HCT116 (cell line): ENCODE measurements at regions not wholly inside any gene's neighbourhood (a gene's known extent, or its start where the extent isn't known, plus 50 kb on each side); places are given as distances from the start of the nearest gene placed in this dataset.

Source experiments
- EGR1 ChIP-seq: IDR thresholded peaks from 2 replicates; pipeline ENCODE4 v1.6.1; 2012; ENCODE audit warnings: low read depth
- EZH2phosphoT487 ChIP-seq: fragments of 200-600 bp; IDR thresholded peaks from 2 replicates; pipeline ENCODE4 v1.6.1; 2018; ENCODE audit warnings: antibody characterized with exemption, borderline replicate concordance
- FOSL1 ChIP-seq: IDR thresholded peaks from 2 replicates; pipeline ENCODE4 v1.6.1; 2012; ENCODE audit warnings: low read depth
- POLR2A ChIP-seq: IDR thresholded peaks from 2 replicates; pipeline ENCODE4 v1.7.0; 2011; ENCODE audit warnings: borderline replicate concordance; ENCODE audit not compliant: insufficient read depth, insufficient read length; ENCODE audit errors: extremely low read depth
- POLR2AphosphoS5 ChIP-seq: IDR thresholded peaks from 2 replicates; pipeline ENCODE4 v1.6.1; 2011; ENCODE audit warnings: mild to moderate bottlenecking, low read depth, low read length, moderate library complexity
- SIN3A ChIP-seq: IDR thresholded peaks from 2 replicates; pipeline ENCODE4 v1.6.1; 2012; ENCODE audit warnings: low read depth
- TCF7L2 ChIP-seq: IDR thresholded peaks from 2 replicates; pipeline ENCODE4 v1.7.0; 2011; ENCODE audit warnings: borderline replicate concordance, inconsistent platforms; ENCODE audit not compliant: insufficient read depth, insufficient read length; ENCODE audit errors: extremely low read depth
- TF ChIP-seq, protein P1 (sequence below), 3 experiments: fragments of 200-600 bp in 1 of 3; sonication (generic) in 1 of 3; IDR thresholded peaks in 2 of 3; conservative IDR thresholded peaks in 1 of 3; 2 replicates each; pipeline ENCODE4 v1.5.1; 2012 to 2017; ENCODE audit warnings: low read depth in 2 of 3, low read length in 2 of 3, antibody characterized with exemption in 1 of 3, borderline replicate concordance in 1 of 3, control low read depth in 1 of 3, mild to moderate bottlenecking in 1 of 3, mixed read lengths in 1 of 3, mixed run types in 1 of 3, moderate library complexity in 1 of 3; ENCODE audit not compliant: insufficient read depth in 1 of 3

DNA sequence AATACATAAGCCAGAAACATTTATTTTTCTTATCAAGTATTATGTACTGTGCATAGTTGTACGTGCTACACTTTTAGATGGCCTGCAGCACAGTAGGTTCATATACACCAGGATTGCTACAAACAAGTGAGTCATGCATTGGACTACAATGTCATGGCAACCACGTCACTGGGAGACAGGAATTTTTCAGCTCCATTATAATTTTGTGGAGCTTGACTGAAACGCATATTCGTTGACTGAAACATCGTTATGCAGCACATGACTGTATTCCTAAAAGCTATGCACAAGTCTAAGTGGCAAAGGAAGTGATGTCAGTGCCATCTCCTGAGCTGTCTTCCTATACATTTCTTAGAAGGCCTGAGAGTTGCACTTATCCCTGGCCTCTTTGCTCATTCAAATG, 871.8 kb downstream of the IPMK start:
- TF ChIP-seq POLR2A, result no peak
- TF ChIP-seq FOSL1, result no peak
- TF ChIP-seq, protein P1, sequence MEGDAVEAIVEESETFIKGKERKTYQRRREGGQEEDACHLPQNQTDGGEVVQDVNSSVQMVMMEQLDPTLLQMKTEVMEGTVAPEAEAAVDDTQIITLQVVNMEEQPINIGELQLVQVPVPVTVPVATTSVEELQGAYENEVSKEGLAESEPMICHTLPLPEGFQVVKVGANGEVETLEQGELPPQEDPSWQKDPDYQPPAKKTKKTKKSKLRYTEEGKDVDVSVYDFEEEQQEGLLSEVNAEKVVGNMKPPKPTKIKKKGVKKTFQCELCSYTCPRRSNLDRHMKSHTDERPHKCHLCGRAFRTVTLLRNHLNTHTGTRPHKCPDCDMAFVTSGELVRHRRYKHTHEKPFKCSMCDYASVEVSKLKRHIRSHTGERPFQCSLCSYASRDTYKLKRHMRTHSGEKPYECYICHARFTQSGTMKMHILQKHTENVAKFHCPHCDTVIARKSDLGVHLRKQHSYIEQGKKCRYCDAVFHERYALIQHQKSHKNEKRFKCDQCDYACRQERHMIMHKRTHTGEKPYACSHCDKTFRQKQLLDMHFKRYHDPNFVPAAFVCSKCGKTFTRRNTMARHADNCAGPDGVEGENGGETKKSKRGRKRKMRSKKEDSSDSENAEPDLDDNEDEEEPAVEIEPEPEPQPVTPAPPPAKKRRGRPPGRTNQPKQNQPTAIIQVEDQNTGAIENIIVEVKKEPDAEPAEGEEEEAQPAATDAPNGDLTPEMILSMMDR (IDR thresholded peaks at IDR 0.05 in 2 of 3, conservative IDR thresholded peaks at IDR 0.05 in 1 of 3; ENCODE audit: borderline replicate concordance in 1 of 3, insufficient read depth in 1 of 3, low read depth in 2 of 3, low read length in 2 of 3), result no peak
- no peak for TF ChIP-seq EGR1
- TF ChIP-seq SIN3A, result no peak
- no peak for TF ChIP-seq POLR2AphosphoS5
- TF ChIP-seq TCF7L2, result no peak
- no peak for TF ChIP-seq EZH2phosphoT487
